HepG2 (cell line): ENCODE measurements at regions not wholly inside any gene's neighbourhood (a gene's known extent, or its start where the extent isn't known, plus 50 kb on each side); places are given as distances from the start of the nearest gene placed in this dataset.
"Not testable (repeated sequence)": the region's sequence is repeated elsewhere in the genome, so short reads cannot be mapped to it uniquely, and the experiment has no call there.

Experiments used
- ATAC-seq: fragments of 200-7000 bp; cut with Tn5 transposase; 3 replicates; pipeline ENCODE4 v1.9.1; 2020; ENCODE audit warnings: mild to moderate bottlenecking, moderate library complexity
- BruUV-seq: library from RNA; stranded (reverse); fragments of 400-500 nt; replicated peaks from 2 replicates; lab custom pipeline; 2021; lab: Mats Ljungman, UMichigan
- CTCF ChIA-PET: fragments of 300-600 bp; formaldehyde crosslinking; extraction: SDS; loops from one replicate; lab custom pipeline; 2021; ENCODE audit warnings: low total read pairs, inconsistent platforms, low intra/inter-chr PET ratio; lab: Yijun Ruan, JAX
- POLR2A ChIA-PET: fragments of 350-600 bp; sonication (Branson Sonifier 250); formaldehyde crosslinking; loops from one replicate; lab custom pipeline; 2020; ENCODE audit warnings: antibody characterized with exemption, inconsistent platforms; lab: Yijun Ruan, JAX
- DNase-seq: peaks from one replicate; pipeline ENCODE4 v3.0.0-alpha.2; 2015; ENCODE audit warnings: low spot score
- FAIRE-seq: peaks from 3 replicates; lab custom pipeline; 2011; peaks lifted over from hg19 to GRCh38; lab: Jason Lieb, UNC
- H2AFZ ChIP-seq: one replicate; pipeline ENCODE4 v1.6.1; 2011; ENCODE audit warnings: low read length, inconsistent platforms
- H3K27ac ChIP-seq: fragments of 300-600 bp; 3 replicates; pipeline ENCODE4 v1.8.0; 2011; ENCODE audit warnings: mixed run types, mild to moderate bottlenecking, mixed read lengths, low read length, inconsistent platforms; ENCODE audit not compliant: insufficient read depth; ENCODE audit errors: extremely low read length
- H3K27me3 ChIP-seq, 2 experiments: fragments of 200-600 bp in 1 of 2; 2 replicates in 1 of 2; 3 replicates in 1 of 2; pipeline versions ENCODE4 v1.6.0 to v1.8.0; 2011; ENCODE audit warnings: low read length in 2 of 2, mild to moderate bottlenecking in 2 of 2, moderate library complexity in 2 of 2, inconsistent platforms in 1 of 2; ENCODE audit not compliant: insufficient read depth in 2 of 2, control insufficient read depth in 1 of 2
- H3K36me3 ChIP-seq, 2 experiments: fragments of 200-600 bp in 1 of 2; replicated peaks in 1 of 2; 2 replicates in 1 of 2; 3 replicates in 1 of 2; pipeline versions ENCODE4 v1.5.1 to v1.8.0; 2011; ENCODE audit warnings: low read length in 2 of 2, inconsistent platforms in 1 of 2; ENCODE audit not compliant: insufficient read depth in 2 of 2, control insufficient read depth in 1 of 2
- H3K4me1 ChIP-seq: 2 replicates; pipeline ENCODE4 v1.5.1; 2012; ENCODE audit warnings: low read length, inconsistent platforms; ENCODE audit not compliant: insufficient read depth
- H3K4me2 ChIP-seq: 2 replicates; pipeline ENCODE4 v1.6.0; 2011; ENCODE audit warnings: low read depth, low read length, inconsistent platforms
- H3K4me3 ChIP-seq, 3 experiments: fragments of 200-600 bp in 1 of 3; sonication (generic), shearing (Covaris generic) in 1 of 3; replicated peaks in 1 of 3; 2 replicates each; pipeline ENCODE4 v1.5.1; 2011 to 2016; ENCODE audit warnings: low read length in 3 of 3, inconsistent platforms in 2 of 3, low read depth in 2 of 3, mild to moderate bottlenecking in 2 of 3, control low read depth in 1 of 3, mixed read lengths in 1 of 3; ENCODE audit not compliant: insufficient read depth in 1 of 3
- H3K79me2 ChIP-seq: one replicate; pipeline ENCODE4 v1.6.1; 2011; ENCODE audit warnings: low read length, inconsistent platforms; ENCODE audit not compliant: insufficient read depth
- H3K9ac ChIP-seq: 2 replicates; pipeline ENCODE4 v1.6.0; 2011; ENCODE audit warnings: mild to moderate bottlenecking, low read depth, low read length, inconsistent platforms; ENCODE audit not compliant: insufficient read depth
- H3K9me3 ChIP-seq: 2 replicates; pipeline ENCODE4 v1.5.1; 2012; ENCODE audit warnings: mild to moderate bottlenecking, low read length
- H4K20me1 ChIP-seq: 2 replicates; pipeline ENCODE4 v1.6.0; 2011; ENCODE audit warnings: inconsistent platforms, mild to moderate bottlenecking, low read length, moderate library complexity; ENCODE audit not compliant: insufficient read depth
- ATF7 ChIP-seq, 2 experiments: fragments of 450-650 bp in 1 of 2; sonication (generic) in 1 of 2; formaldehyde crosslinking in 1 of 2; IDR thresholded peaks; 2 replicates each; pipeline versions ENCODE4 v1.4.0 to v1.6.1; 2016 to 2020; ENCODE audit warnings: antibody characterized with exemption in 1 of 2, mild to moderate bottlenecking in 1 of 2, missing genetic modification reagents in 1 of 2
- CREB1 ChIP-seq, 2 experiments: fragments of 450-650 bp in 1 of 2; IDR thresholded peaks; 2 replicates each; pipeline ENCODE4 v1.6.1; 2016 to 2017; ENCODE audit warnings: control low read depth in 1 of 2, mild to moderate bottlenecking in 1 of 2, missing compliant biosample characterization in 1 of 2, missing genetic modification characterization in 1 of 2
- WGBS: methylation state at CpG from one replicate; pipeline ENCODE4 v1.1.6; 2017; ENCODE audit warnings: low lambda C conversion rate; 5-methylcytosine and 5-hydroxymethylcytosine counted together
- in situ Hi-C: cut with HindIII; loops from 2 replicates; pipeline ENCODE4 v1.10.0; 2017; ENCODE audit warnings: low pct_unique_long_range_greater_than_20kb; ENCODE audit not compliant: extremely low pct_ligation_motif_present
- intact Hi-C: fragments of 100-400 bp; cut with micrococcal nuclease; formaldehyde crosslinking; loops from one replicate; pipeline ENCODE4 v1.10.0; 2022; ENCODE audit not compliant: unreplicated experiment

DNA sequence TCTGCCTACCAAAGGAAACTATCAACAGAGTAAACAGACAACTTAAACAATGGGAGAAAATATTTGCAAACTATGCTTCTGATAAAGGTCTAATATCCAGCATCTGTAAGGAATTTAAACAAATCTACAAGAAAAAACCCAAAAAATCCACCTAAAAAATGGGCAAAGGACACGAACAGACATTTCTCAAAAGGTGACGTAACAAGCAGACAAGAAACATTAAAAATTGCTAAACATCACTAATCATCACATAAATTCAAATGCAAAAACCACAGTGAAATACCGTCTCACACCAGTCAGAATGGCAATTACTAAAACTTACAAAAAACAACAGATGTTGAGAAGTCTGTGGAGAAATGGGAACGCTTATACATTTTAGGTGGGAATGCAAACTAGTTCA lies 1679.0 kb downstream of the FOXD4L5 start:
- FAIRE-seq; H3K79me2 ChIP-seq; H3K9ac ChIP-seq; intact Hi-C loops; BruUV-seq; ATAC-seq; in situ Hi-C loops; DNase-seq; POLR2A ChIA-PET; H4K20me1 ChIP-seq; H3K4me2 ChIP-seq; H3K4me3 ChIP-seq; H3K9me3 ChIP-seq; H3K27ac ChIP-seq; H3K36me3 ChIP-seq; CTCF ChIA-PET; H2AFZ ChIP-seq; H3K4me1 ChIP-seq; H3K27me3 ChIP-seq; TF ChIP-seq ATF7, CREB1 (CRISPR knock-in tag; IDR thresholded peaks at IDR 0.05): not testable (repeated sequence)
- peak; percentile 59 for TF ChIP-seq ATF7 (IDR thresholded peaks at IDR 0.05)
- peak; percentile 52; the same call in 1 of the 2 replicates for TF ChIP-seq CREB1 (IDR thresholded peaks at IDR 0.05)
- 6% methylated on average over 4 of the region's 4 CpGs for WGBS
